OCI-LY7 (cell line): ENCODE measurements at regions not wholly inside any gene's neighbourhood (a gene's known extent, or its start where the extent isn't known, plus 50 kb on each side); places are given as distances from the start of the nearest gene placed in this dataset.

Source experiments
- BruUV-seq: library from RNA; stranded (reverse); fragments of 400-500 nt; replicated peaks from 2 replicates; lab custom pipeline; 2021; lab: Mats Ljungman, UMichigan
- CTCF ChIA-PET: fragments of 300-600 bp; sonication (Branson Sonifier 250); formaldehyde crosslinking; loops from one replicate; lab custom pipeline; 2022; ENCODE audit warnings: antibody characterized with exemption; ENCODE audit not compliant: unreplicated experiment; lab: Charles Lee
- POLR2A ChIA-PET: fragments of 300-600 bp; sonication (Branson Sonifier 250); formaldehyde crosslinking; loops from one replicate; lab custom pipeline; 2022; ENCODE audit warnings: antibody characterized with exemption; lab: Charles Lee
- DNase-seq: peaks from one replicate; pipeline ENCODE4 v3.0.0-alpha.2; 2015; ENCODE audit warnings: low spot score
- H2AFZ ChIP-seq: fragments of 200-600 bp; sonication (generic), shearing (Covaris generic); 2 replicates; pipeline ENCODE4 v1.6.1; 2014; ENCODE audit warnings: mild to moderate bottlenecking, antibody characterized with exemption, low read length, moderate library complexity
- H3K27ac ChIP-seq: fragments of 200-600 bp; sonication (generic); 2 replicates; pipeline ENCODE4 v1.5.1; 2014; ENCODE audit warnings: mixed run types, low read depth, mild to moderate bottlenecking, moderate library complexity, low read length, inconsistent platforms; ENCODE audit not compliant: poor library complexity, severe bottlenecking
- H3K36me3 ChIP-seq: fragments of 200-600 bp; sonication (generic); 2 replicates; pipeline ENCODE4 v1.6.1; 2014; ENCODE audit warnings: mild to moderate bottlenecking, antibody characterized with exemption, low read length, moderate library complexity, mixed read lengths; ENCODE audit not compliant: insufficient read depth
- H3K4me1 ChIP-seq: fragments of 200-600 bp; sonication (generic); 2 replicates; pipeline ENCODE4 v1.5.1; 2014; ENCODE audit warnings: mild to moderate bottlenecking, low read length; ENCODE audit not compliant: insufficient read depth, poor library complexity, severe bottlenecking
- H3K4me2 ChIP-seq: fragments of 200-600 bp; sonication (generic); 2 replicates; pipeline ENCODE4 v1.6.1; 2014; ENCODE audit warnings: mild to moderate bottlenecking, low read length
- H3K4me3 ChIP-seq: fragments of 200-600 bp; sonication (generic); 2 replicates; pipeline ENCODE4 v1.5.1; 2014; ENCODE audit warnings: mild to moderate bottlenecking, low read depth, low read length; ENCODE audit not compliant: poor library complexity, severe bottlenecking
- H3K79me2 ChIP-seq: fragments of 200-600 bp; sonication (generic); 2 replicates; pipeline ENCODE4 v1.6.1; 2016; ENCODE audit warnings: low read depth, mild to moderate bottlenecking, low read length, moderate library complexity, mixed read lengths; ENCODE audit not compliant: insufficient read depth
- H3K9me2 ChIP-seq: fragments of 200-600 bp; sonication (generic); 2 replicates; pipeline ENCODE4 v1.6.1; 2016; ENCODE audit warnings: mild to moderate bottlenecking, low read length, mixed read lengths; ENCODE audit not compliant: insufficient read depth
- H3K9me3 ChIP-seq: fragments of 200-600 bp; sonication (generic); 2 replicates; pipeline ENCODE4 v1.6.1; 2014; ENCODE audit warnings: mild to moderate bottlenecking, mixed run types, low read length, mixed read lengths
- H4K20me1 ChIP-seq: fragments of 200-600 bp; sonication (generic); 2 replicates; pipeline ENCODE4 v1.6.1; 2014; ENCODE audit warnings: mild to moderate bottlenecking, antibody characterized with exemption, low read length, moderate library complexity, mixed read lengths; ENCODE audit not compliant: insufficient read depth
- EZH2phosphoT487 ChIP-seq: fragments of 200-600 bp; sonication (generic); IDR thresholded peaks from 2 replicates; pipeline ENCODE4 v1.6.1; 2018; ENCODE audit warnings: low read depth, borderline replicate concordance, mild to moderate bottlenecking, mixed run types, antibody characterized with exemption, low read length, moderate library complexity, mixed read lengths
- intact Hi-C: fragments of 100-400 bp; cut with micrococcal nuclease; formaldehyde crosslinking; loops from one replicate; pipeline ENCODE4 v1.10.0; 2022; ENCODE audit not compliant: unreplicated experiment
- TF ChIP-seq, protein P1 (sequence below): fragments of 200-600 bp; sonication (generic); conservative IDR thresholded peaks from 2 replicates; pipeline ENCODE4 v1.5.1; 2014; ENCODE audit warnings: mild to moderate bottlenecking, antibody characterized with exemption, low read length, moderate library complexity, mixed read lengths

DNA sequence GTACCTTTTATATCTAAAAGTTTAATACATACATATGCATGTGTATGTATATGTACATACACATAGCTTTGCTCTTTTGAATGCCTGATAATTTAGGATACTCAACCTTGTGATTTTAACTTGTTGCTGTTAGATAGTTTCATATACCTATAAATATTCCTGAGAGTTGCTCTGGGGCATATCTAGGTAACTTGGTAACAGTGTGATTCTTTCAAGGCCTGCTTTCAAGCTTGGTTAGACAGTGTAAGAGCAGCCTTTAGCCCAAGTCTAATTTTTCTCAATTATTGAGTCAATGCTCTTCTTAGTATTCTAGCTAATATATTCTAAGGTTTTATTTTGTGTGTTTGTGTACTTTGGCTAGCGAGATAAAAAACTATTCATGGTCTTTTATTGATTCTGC, 762.1 kb upstream of the MIR17HG start:
- H3K9me2 ChIP-seq: no peaks in the 10 kb centered on the region
- no peak overlapping the region for H3K27ac ChIP-seq
- no peak overlapping the region for H2AFZ ChIP-seq
- no peaks in the 10 kb centered on the region for H4K20me1 ChIP-seq
- ChIA-PET CTCF (no interaction called here), POLR2A (interaction anchor here (0.7 to 1.5 kb wide), 5 partner anchors 10 to 36 kb away, joined by 3 to 5 read pairs (median 4); no protein-coding TSS in a partner anchor)
- H3K4me1 ChIP-seq: no peaks in the 10 kb centered on the region
- no TSS peak for BruUV-seq
- H3K79me2 ChIP-seq: no peaks in the 10 kb centered on the region
- no peaks in the 10 kb centered on the region for H3K36me3 ChIP-seq
- DNase-seq: no peak
- no peak overlapping the region for H3K4me2 ChIP-seq
- H3K4me3 ChIP-seq: no peak overlapping the region
- intact Hi-C loops: no loop called here
- H3K9me3 ChIP-seq: 0 out of 2 replicates have a peak, but pooled peaks cover 10% of the 10 kb centered on the region
- TF ChIP-seq, protein P1, sequence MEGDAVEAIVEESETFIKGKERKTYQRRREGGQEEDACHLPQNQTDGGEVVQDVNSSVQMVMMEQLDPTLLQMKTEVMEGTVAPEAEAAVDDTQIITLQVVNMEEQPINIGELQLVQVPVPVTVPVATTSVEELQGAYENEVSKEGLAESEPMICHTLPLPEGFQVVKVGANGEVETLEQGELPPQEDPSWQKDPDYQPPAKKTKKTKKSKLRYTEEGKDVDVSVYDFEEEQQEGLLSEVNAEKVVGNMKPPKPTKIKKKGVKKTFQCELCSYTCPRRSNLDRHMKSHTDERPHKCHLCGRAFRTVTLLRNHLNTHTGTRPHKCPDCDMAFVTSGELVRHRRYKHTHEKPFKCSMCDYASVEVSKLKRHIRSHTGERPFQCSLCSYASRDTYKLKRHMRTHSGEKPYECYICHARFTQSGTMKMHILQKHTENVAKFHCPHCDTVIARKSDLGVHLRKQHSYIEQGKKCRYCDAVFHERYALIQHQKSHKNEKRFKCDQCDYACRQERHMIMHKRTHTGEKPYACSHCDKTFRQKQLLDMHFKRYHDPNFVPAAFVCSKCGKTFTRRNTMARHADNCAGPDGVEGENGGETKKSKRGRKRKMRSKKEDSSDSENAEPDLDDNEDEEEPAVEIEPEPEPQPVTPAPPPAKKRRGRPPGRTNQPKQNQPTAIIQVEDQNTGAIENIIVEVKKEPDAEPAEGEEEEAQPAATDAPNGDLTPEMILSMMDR: no peak
- no peak for TF ChIP-seq EZH2phosphoT487

DNA sequence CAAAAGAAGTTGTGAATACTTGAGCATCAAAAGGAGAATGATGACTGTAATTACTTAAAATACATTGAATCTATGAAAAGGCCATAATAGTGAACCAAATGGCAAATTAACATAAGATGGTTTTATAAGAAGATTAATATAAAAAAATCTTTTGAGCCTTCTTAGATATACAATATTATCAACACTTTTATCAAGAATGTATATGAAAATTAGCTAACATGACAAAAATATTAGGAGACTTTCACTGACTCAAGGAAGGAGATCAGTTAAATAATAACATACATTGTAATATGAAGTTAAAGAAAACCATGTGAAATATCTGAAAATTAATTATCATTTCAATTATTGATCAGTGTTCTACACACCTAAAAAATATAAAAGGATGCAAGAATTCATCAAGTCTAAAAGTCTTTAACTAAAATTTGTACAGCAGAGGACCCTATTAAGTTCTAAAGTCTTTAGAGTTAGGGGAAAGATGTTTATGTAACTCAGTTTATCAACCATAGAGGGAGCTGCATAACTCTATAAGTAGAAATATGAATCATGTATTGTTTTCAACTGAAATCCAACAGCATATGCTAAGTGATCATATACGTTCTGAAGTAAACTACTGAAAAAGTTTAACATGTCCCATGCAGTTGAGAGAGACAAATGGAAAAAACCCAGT, 756.1 kb upstream of the MIR17HG start:
- no peak for TF ChIP-seq EZH2phosphoT487
- TF ChIP-seq, protein P1: 0 out of 2 replicates have a peak, but pooled peaks have one; percentile 33
- DNase-seq: no peak
- Histone ChIP-seq H3K4me1 (no peaks in the 10 kb centered on the region), H3K9me2 (no peaks in the 10 kb centered on the region), H3K36me3 (no peaks in the 10 kb centered on the region), H3K9me3 (0 out of 2 replicates have a peak, but pooled peaks cover 8% of the 10 kb centered on the region), H3K4me3 (no peak overlapping the region), H2AFZ (no peak overlapping the region), H3K79me2 (no peaks in the 10 kb centered on the region), H4K20me1 (no peaks in the 10 kb centered on the region), H3K4me2 (no peak overlapping the region), H3K27ac (no peak overlapping the region)
- intact Hi-C loops: no loop called here
- CTCF ChIA-PET: no interaction called here
- BruUV-seq: no TSS peak
- POLR2A ChIA-PET: interaction anchor here (1.2 to 1.8 kb wide), 3 partner anchors 9 to 17 kb away, joined by 4 to 5 read pairs (median 4); no protein-coding TSS in a partner anchor

DNA sequence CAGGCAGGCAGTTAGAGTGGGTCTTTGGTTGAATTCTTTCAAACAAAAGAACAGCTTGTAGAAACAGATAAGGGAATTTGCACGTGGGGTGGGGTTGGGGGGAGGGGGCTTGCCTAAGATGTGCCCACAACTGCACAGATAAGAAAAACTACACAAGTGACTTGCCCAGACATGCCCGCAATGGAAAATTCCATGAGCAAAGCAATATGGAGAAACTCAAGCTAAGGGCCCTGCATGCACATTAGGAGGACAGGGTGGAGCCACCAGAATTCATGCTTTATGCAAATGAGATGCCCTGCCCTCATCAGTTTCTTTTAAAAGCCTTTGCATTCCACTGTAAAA, 755.6 kb upstream of the MIR17HG start:
- no peaks in the 10 kb centered on the region for H3K4me1 ChIP-seq
- no peaks in the 10 kb centered on the region for H3K9me2 ChIP-seq
- ChIA-PET POLR2A (interaction anchor here (1.2 to 1.8 kb wide), 3 partner anchors 10 to 13 kb away, joined by 4 to 5 read pairs (median 4); no protein-coding TSS in a partner anchor), CTCF (no interaction called here)
- H3K4me2 ChIP-seq: no peak overlapping the region
- no peak overlapping the region for H2AFZ ChIP-seq
- DNase-seq: no peak
- H3K27ac ChIP-seq: no peak overlapping the region
- intact Hi-C loops: no loop called here
- no peak for TF ChIP-seq EZH2phosphoT487
- TF ChIP-seq, protein P1: no peak
- H3K36me3 ChIP-seq: no peaks in the 10 kb centered on the region
- no peaks in the 10 kb centered on the region for H4K20me1 ChIP-seq
- 0 out of 2 replicates have a peak, but pooled peaks cover 8% of the 10 kb centered on the region for H3K9me3 ChIP-seq
- BruUV-seq: no TSS peak
- H3K4me3 ChIP-seq: no peak overlapping the region
- H3K79me2 ChIP-seq: no peaks in the 10 kb centered on the region
